HL-60 (cell line): ENCODE measurements at regions not wholly inside any gene's neighbourhood (a gene's known extent, or its start where the extent isn't known, plus 50 kb on each side); places are given as distances from the start of the nearest gene placed in this dataset.

Experiments used
- DNase-seq, 2 experiments: peaks; one replicate each; pipeline ENCODE4 v3.0.0-alpha.2; 2010 to 2020; ENCODE audit warnings: low read depth in 1 of 2, low spot score in 1 of 2
- H3K27ac ChIP-seq: fragments of 250-450 bp; sonication (Bioruptor Pico); replicated peaks from 2 replicates; pipeline ENCODE4 v1.5.1; 2020; ENCODE audit warnings: mild to moderate bottlenecking, moderate library complexity
- H3K27me3 ChIP-seq: fragments of 250-450 bp; sonication (Bioruptor Pico); 2 replicates; pipeline ENCODE4 v1.5.1; 2021; ENCODE audit warnings: mild to moderate bottlenecking, moderate library complexity; ENCODE audit not compliant: insufficient read depth, poor library complexity, severe bottlenecking
- H3K4me3 ChIP-seq: replicated peaks from 2 replicates; pipeline ENCODE4 v1.5.1; 2011; ENCODE audit warnings: mild to moderate bottlenecking, control low read depth, low read length; ENCODE audit not compliant: insufficient read depth
- CTCF ChIP-seq: IDR thresholded peaks from one replicate; pipeline ENCODE4 v1.5.1; 2011; ENCODE audit warnings: low read length, control low read depth, inconsistent platforms; ENCODE audit not compliant: insufficient read depth
- GABPA ChIP-seq: IDR thresholded peaks from 2 replicates; pipeline ENCODE4 v1.6.1; 2012; ENCODE audit warnings: low read depth
- POLR2AphosphoS5 ChIP-seq: IDR thresholded peaks from 2 replicates; pipeline ENCODE4 v1.6.1; 2012; ENCODE audit warnings: low read depth
- REST ChIP-seq: IDR thresholded peaks from 2 replicates; pipeline ENCODE4 v1.6.1; 2012; ENCODE audit warnings: low read depth; ENCODE audit not compliant: insufficient replicate concordance
- SPI1 ChIP-seq: IDR thresholded peaks from 2 replicates; pipeline ENCODE4 v1.6.1; 2012; ENCODE audit warnings: low read depth, mild to moderate bottlenecking, borderline replicate concordance

GRCh38 chr6:168929871-168930450 is 323.7 kb downstream of the THBS2 start:
- no peak overlapping the region for H3K4me3 ChIP-seq
- TF ChIP-seq SPI1 (no peak), POLR2AphosphoS5 (no peak), CTCF (no peak), REST (no peak), GABPA (no peak)
- no peak overlapping the region for H3K27ac ChIP-seq
- H3K27me3 ChIP-seq, result no peaks in the 10 kb centered on the region
- no peak for DNase-seq

GRCh38 chr6:168928012-168928411 is 325.6 kb downstream of the THBS2 start:
- no peak for DNase-seq
- H3K4me3 ChIP-seq, result no peak overlapping the region
- H3K27ac ChIP-seq, result no peak overlapping the region
- H3K27me3 ChIP-seq, result no peaks in the 10 kb centered on the region
- TF ChIP-seq GABPA (no peak), REST (no peak), CTCF (no peak), SPI1 (no peak), POLR2AphosphoS5 (no peak)

GRCh38 chr6:168927026-168927425 is 326.6 kb downstream of the THBS2 start:
- DNase-seq, result no peak
- Histone ChIP-seq H3K27ac (no peak overlapping the region), H3K4me3 (no peak overlapping the region), H3K27me3 (no peaks in the 10 kb centered on the region)
- TF ChIP-seq REST, result no peak
- TF ChIP-seq SPI1, result no peak
- no peak for TF ChIP-seq CTCF
- no peak for TF ChIP-seq GABPA
- no peak for TF ChIP-seq POLR2AphosphoS5
